ENCODE measurements at regions not wholly inside any gene's neighbourhood (a gene's known extent, or its start where the extent isn't known, plus 50 kb on each side); places are given as distances from the start of the nearest gene placed in this dataset.

- TF ChIP-seq CTCF (IDR thresholded peaks at IDR 0.05 in 4 of 5, conservative IDR thresholded peaks at IDR 0.05 in 1 of 5) (no peak), POLR2A (IDR thresholded peaks at IDR 0.05) (no peak)
Measured at GRCh38 chrX:115504167-115504566, 56.8 kb upstream of the PLS3 start.
